Neural cell (in vitro differentiated cells): ENCODE measurements at regions not wholly inside any gene's neighbourhood (a gene's known extent, or its start where the extent isn't known, plus 50 kb on each side); places are given as distances from the start of the nearest gene placed in this dataset.

ENCODE experiments used
- EZH2 ChIP-seq: fragments of 200-600, 300-800 bp; shearing (Covaris generic), sonication (generic); IDR thresholded peaks from 2 replicates; pipeline ENCODE4 v1.6.1; 2014; ENCODE audit warnings: antibody characterized with exemption, low read length, borderline replicate concordance, mild to moderate bottlenecking; ENCODE audit not compliant: insufficient read depth, poor library complexity, severe bottlenecking
- MXI1 ChIP-seq: fragments of 450-650 bp; conservative IDR thresholded peaks from 2 replicates; pipeline ENCODE4 v1.6.1; 2014; ENCODE audit warnings: antibody characterized with exemption, mild to moderate bottlenecking; ENCODE audit not compliant: poor library complexity, severe bottlenecking
- POLR2AphosphoS5 ChIP-seq: IDR thresholded peaks from 2 replicates; pipeline ENCODE4 v1.6.1; 2012
- SMC3 ChIP-seq: fragments of 450-650 bp; conservative IDR thresholded peaks from 2 replicates; pipeline ENCODE4 v1.6.1; 2014; ENCODE audit warnings: antibody characterized with exemption, mild to moderate bottlenecking, moderate library complexity; ENCODE audit not compliant: poor library complexity
- TF ChIP-seq, protein P1 (sequence below): fragments of 450-650 bp; IDR thresholded peaks from 2 replicates; pipeline ENCODE4 v1.5.1; 2014; ENCODE audit warnings: antibody characterized with exemption, mild to moderate bottlenecking, moderate library complexity; ENCODE audit not compliant: poor library complexity, severe bottlenecking
- TF ChIP-seq, protein P2 (sequence below): IDR thresholded peaks from 2 replicates; pipeline ENCODE4 v1.6.1; 2012; ENCODE audit warnings: borderline replicate concordance

DNA sequence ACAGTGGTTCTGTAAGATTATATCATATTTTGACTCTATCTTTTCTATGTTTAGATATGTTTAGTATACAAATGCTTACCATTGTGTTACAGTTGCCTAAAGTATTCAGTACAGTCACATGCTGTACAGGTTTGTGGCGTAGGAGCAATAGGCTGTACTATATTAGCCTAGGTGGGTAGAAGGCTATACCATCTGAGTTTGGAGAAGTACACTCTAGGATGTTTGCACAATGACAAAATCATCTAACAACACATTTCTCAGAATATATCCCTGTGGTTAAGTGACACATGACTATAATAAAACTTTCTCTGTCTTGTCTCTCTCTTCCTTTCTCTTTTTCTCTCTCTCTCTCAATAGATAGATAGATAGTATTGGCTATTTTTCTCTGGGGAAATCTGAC is 1053.1 kb downstream of the STIM2 start:
- TF ChIP-seq, protein P1, sequence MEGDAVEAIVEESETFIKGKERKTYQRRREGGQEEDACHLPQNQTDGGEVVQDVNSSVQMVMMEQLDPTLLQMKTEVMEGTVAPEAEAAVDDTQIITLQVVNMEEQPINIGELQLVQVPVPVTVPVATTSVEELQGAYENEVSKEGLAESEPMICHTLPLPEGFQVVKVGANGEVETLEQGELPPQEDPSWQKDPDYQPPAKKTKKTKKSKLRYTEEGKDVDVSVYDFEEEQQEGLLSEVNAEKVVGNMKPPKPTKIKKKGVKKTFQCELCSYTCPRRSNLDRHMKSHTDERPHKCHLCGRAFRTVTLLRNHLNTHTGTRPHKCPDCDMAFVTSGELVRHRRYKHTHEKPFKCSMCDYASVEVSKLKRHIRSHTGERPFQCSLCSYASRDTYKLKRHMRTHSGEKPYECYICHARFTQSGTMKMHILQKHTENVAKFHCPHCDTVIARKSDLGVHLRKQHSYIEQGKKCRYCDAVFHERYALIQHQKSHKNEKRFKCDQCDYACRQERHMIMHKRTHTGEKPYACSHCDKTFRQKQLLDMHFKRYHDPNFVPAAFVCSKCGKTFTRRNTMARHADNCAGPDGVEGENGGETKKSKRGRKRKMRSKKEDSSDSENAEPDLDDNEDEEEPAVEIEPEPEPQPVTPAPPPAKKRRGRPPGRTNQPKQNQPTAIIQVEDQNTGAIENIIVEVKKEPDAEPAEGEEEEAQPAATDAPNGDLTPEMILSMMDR = no peak
- TF ChIP-seq EZH2 = no peak
- no peak for TF ChIP-seq SMC3
- TF ChIP-seq, protein P2, sequence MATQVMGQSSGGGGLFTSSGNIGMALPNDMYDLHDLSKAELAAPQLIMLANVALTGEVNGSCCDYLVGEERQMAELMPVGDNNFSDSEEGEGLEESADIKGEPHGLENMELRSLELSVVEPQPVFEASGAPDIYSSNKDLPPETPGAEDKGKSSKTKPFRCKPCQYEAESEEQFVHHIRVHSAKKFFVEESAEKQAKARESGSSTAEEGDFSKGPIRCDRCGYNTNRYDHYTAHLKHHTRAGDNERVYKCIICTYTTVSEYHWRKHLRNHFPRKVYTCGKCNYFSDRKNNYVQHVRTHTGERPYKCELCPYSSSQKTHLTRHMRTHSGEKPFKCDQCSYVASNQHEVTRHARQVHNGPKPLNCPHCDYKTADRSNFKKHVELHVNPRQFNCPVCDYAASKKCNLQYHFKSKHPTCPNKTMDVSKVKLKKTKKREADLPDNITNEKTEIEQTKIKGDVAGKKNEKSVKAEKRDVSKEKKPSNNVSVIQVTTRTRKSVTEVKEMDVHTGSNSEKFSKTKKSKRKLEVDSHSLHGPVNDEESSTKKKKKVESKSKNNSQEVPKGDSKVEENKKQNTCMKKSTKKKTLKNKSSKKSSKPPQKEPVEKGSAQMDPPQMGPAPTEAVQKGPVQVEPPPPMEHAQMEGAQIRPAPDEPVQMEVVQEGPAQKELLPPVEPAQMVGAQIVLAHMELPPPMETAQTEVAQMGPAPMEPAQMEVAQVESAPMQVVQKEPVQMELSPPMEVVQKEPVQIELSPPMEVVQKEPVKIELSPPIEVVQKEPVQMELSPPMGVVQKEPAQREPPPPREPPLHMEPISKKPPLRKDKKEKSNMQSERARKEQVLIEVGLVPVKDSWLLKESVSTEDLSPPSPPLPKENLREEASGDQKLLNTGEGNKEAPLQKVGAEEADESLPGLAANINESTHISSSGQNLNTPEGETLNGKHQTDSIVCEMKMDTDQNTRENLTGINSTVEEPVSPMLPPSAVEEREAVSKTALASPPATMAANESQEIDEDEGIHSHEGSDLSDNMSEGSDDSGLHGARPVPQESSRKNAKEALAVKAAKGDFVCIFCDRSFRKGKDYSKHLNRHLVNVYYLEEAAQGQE = no peak
- no peak for TF ChIP-seq POLR2AphosphoS5
- TF ChIP-seq MXI1 = no peak
